Tibial nerve (tissue), 3 donors: ENCODE measurements at regions not wholly inside any gene's neighbourhood (a gene's known extent, or its start where the extent isn't known, plus 50 kb on each side); places are given as distances from the start of the nearest gene placed in this dataset.

Experiments used
- POLR2A ChIP-seq, 2 donors: fragments of 450-650 bp; IDR thresholded peaks; one replicate each; pipeline ENCODE4 v1.6.1; 2017; ENCODE audit warnings: antibody characterized with exemption in 2 of 2, mild to moderate bottlenecking in 2 of 2, moderate library complexity in 2 of 2
- TF ChIP-seq, protein P1 (sequence below), 5 experiments: fragments of 200-600 bp in 3 of 5; fragments of 450-650 bp in 2 of 5; sonication (generic) in 3 of 5; IDR thresholded peaks; one replicate each; pipeline ENCODE4 v1.5.1; 2016 to 2019; ENCODE audit warnings: antibody characterized with exemption in 5 of 5, mild to moderate bottlenecking in 3 of 5, moderate library complexity in 2 of 5

DNA sequence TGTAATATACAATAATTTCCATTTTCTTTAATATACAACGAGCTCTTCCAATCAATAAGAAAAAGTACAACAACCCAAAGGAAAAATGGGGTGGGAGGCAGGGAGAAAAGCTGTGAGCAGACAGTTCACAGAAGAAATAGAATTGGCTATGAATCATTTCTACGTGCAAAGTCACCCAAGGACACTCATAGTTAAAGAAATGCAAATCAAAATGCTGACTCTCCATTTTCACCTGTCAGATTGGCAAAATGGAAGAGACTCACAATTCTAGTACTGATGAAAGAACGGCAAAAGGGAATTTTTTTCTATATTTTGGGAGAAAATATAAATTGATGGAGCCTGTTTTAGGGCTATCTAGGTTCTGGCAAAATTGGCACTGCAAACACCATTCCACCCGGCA is 116.3 kb upstream of the MEF2A start:
- TF ChIP-seq, protein P1, sequence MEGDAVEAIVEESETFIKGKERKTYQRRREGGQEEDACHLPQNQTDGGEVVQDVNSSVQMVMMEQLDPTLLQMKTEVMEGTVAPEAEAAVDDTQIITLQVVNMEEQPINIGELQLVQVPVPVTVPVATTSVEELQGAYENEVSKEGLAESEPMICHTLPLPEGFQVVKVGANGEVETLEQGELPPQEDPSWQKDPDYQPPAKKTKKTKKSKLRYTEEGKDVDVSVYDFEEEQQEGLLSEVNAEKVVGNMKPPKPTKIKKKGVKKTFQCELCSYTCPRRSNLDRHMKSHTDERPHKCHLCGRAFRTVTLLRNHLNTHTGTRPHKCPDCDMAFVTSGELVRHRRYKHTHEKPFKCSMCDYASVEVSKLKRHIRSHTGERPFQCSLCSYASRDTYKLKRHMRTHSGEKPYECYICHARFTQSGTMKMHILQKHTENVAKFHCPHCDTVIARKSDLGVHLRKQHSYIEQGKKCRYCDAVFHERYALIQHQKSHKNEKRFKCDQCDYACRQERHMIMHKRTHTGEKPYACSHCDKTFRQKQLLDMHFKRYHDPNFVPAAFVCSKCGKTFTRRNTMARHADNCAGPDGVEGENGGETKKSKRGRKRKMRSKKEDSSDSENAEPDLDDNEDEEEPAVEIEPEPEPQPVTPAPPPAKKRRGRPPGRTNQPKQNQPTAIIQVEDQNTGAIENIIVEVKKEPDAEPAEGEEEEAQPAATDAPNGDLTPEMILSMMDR (IDR thresholded peaks at IDR 0.05), result no peak
- no peak for TF ChIP-seq POLR2A (IDR thresholded peaks at IDR 0.05)
